ENCODE measurements at regions not wholly inside any gene's neighbourhood (a gene's known extent, or its start where the extent isn't known, plus 50 kb on each side); places are given as distances from the start of the nearest gene placed in this dataset.
"Not testable (repeated sequence)": the region's sequence is repeated elsewhere in the genome, so short reads cannot be mapped to it uniquely, and the experiment has no call there.

DNA sequence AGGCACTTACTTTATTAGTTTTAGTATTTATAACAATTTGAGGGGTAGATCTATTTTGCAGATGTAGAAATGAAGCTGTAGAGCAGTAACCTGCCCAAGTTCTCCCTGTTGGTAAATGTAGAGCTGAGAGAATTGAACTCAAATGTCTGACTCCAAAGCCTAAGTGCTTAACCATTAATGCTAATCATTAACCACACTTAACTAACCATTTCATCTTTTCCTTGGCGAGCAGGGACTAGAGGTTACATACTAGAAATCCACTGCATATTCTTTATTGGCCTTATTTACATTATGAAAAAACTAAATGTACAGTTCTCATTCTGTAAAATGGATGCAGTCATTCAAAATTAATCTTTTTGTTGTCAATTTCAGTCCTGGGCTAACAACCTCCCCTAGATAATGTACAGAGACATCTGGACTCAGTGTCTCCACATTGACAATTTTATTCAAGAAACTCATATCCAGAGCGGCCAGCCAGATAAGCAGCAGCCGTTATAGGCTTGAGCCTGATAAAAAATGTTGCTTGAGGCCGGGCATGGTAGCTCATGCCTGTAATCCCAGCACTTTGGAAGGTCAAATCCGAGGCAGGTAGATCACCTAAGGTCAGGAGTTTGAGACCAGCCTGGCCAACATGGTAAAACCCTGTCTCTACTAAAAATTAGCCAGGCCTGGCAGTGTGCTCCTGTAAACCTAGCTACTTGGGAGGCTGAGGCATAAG lies 76.7 kb upstream of the PICALM start:
- no peak for DNase-seq

DNA sequence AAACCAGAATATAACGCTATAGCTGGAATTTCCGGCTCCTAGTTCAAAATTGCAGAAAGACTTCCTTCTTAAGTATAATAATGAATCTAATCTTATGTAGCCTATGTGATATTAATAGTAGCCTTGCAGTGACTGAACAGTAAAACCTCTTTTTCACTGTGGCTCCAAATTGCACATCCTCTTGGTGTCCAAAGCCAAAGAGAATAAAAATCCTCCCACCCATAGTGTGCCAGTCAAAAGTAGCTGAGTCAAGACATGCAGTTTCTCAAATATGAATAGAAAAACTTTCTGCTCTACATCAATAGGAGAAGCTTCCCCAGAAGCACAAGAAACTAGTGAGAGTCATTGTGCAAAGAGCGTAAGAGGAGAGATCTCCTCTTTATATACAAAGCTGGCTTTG lies 76.0 kb upstream of the PICALM start:
- DNase-seq: no peak

DNA sequence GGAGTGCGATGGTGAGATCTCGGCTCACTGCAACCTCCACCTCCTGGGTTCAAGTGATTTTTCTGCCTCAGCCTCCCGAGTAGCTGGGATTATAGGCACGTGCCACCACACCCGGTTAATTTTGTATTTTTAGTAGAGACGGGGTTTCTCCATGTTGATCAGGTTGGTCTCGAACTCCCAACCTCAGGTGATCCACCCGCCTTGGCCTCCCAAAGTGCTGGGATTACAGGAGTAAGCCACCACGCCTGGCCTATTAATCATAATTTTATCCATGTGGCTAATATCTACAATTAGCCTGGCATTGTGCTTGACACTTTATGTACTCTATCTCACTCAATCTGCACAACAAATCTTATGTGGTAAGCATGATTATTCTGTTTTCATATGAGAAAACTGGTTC lies 75.2 kb upstream of the PICALM start:
- not testable (repeated sequence) for DNase-seq

DNA sequence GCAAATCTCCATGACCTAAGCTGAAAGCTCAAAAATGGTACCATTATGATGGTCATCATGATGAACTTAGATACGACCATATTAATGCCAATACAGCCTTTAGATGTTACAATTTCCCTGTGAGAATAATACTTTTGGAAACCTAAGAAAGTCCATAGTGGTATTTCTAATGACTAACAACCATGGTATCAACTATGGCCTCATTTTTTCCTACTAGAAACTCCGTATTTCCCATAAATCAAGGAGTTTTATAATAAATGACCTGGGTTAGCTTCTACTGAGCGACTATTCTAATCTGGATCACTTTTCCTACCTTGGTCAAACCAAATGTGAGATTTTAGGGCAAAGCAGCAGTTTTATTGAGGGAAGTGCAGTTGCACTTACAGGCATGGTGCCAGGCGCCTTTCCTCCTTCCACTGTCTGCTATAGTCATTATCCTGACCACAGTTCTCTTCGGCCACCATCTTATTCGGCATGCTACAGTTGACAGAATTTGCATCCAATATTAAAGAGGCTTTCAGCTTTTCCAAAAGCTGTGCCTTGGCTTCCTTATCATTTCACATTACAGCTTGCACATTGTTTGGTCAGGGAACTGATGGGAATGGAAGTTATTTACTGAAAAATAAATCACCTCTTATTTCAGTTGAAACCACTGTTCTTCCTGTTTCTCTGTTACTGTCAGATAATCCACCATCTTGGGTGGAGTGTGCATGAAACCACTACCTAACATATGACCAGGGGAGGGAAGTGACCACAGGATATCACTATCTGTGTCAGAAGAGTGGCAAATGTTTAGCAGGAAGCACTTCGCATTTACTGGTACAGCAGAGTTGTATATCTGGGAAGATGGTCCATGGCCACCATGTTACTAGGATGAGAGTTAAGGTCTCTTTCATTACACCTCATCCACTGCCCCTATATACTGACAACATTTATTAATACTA lies 74.5 kb upstream of the PICALM start:
- no peak for DNase-seq

DNA sequence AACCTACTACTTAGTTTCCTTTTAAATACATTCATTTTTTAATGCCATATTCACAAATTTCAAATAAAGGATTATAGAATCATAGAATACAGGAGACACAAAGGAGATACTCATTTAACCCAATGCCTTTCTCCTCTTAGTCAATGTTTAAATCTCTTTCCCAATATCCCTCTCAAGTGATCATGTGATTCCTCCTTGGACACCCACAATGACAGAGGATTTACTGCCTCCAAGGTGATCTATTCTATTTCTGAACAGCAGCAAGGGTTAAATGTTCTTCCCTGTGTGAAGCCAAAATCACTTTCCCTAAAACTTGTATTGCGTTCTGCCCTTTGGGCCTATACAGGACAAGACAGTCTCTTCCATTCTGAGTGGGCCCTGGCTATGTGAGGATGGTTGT lies 73.3 kb upstream of the PICALM start:
- no peak for DNase-seq

DNA sequence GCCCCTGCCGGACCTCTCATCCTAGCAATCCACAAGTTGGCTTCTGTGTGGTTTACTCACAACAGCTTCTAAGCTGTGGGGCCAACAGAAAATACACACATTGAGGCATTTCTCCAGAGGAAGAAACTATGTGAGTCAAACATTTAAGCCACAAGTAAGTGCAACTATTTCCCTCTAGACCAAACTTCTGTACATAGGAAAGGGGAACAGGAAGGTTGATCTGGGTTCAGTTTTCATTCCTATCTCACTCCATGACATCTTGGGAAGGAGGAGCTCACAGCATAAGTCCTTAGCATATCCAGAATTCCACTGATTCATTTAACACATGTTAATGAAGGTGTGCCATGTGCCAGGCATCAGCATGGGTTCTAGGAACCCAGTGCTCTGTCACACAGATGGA lies 72.8 kb upstream of the PICALM start:
- DNase-seq: no peak

DNA sequence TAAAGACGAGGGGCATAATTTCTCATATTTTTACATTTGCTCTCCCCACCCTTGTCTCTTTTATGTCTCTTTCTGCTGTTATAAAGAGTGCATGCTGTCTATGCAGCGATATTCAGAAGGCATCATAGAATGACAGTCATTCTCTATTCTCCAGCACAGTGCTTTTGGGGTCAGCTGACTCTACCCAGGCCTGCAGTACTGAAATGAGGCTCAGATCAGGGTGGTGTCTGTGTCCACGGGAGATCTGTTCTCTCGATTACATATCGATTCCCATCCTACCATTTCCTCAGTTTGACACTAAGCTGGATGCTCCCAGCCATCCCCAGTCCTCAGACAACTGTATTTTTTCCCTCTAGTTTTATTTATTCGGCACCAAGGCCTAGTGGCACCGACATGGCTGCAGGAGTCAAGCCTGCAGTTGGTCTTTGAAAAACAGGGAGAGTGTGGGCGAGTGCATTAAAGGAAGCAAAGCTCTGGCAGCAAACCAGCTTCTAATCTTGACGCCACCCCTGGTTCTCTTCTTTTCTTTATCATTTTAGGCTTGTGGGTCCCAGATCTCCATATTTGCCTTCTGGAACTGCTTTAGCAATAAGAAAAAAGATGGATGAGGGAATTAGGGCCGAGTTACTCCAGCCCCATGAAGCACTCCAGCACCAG lies 71.6 kb upstream of the PICALM start:
- no peak for DNase-seq

DNA sequence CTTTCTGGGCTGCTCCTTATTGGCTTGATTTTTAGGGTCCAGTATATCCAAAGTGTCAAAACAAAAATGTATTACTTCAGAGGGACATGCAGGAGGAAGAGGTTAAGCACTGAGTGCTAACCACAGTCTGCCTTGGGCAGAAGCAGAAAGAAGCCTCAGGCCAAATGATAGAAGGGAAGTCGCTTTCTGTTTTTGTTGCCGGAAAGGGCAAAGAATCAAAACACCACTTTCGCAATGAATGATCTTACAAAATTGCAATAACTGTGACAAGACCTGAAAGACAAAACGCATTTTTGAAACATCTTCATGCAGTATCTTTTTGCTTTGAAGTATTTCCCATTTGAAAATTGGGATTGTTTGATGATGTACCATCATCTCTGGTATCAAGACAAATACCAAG lies 70.1 kb upstream of the PICALM start:
- DNase-seq: no peak

DNA sequence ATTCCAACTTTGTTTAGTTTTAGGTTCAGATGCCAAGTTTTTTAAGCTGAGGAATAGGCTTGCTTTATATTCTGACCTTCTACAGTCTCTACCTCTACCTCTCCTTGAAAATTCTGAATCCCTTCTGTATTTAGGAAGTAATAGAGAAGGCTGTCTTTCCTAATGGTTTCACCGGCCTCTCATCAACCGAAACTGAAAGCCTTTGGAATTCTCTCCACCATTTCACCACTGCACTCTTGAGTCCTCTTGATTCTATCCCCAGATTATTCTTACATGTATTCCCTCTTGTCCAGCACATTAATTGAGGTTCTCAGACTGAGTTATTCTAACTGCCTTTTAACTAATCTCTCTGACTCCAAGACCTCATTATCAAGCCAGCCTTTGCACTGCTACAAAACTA lies 67.7 kb upstream of the PICALM start:
- no peak for DNase-seq

DNA sequence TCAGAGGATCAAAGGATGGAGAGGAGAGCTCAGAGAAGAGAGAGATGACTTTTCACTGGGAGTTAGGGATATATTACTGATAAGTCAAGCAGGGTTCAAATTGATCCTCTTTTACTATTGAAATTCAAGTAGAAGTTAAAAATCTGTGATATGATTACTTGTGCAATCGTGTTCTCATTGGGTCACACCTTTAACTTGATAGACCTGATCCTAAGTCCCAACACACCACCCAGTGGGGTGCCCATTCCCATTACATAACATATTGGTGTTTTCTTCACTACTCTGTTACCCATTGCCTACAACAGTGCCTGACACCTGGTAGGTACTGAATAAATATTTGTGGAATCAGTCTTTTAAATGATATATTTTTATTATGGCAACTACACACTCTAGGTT lies 66.4 kb upstream of the PICALM start:
- no peak for DNase-seq

DNA sequence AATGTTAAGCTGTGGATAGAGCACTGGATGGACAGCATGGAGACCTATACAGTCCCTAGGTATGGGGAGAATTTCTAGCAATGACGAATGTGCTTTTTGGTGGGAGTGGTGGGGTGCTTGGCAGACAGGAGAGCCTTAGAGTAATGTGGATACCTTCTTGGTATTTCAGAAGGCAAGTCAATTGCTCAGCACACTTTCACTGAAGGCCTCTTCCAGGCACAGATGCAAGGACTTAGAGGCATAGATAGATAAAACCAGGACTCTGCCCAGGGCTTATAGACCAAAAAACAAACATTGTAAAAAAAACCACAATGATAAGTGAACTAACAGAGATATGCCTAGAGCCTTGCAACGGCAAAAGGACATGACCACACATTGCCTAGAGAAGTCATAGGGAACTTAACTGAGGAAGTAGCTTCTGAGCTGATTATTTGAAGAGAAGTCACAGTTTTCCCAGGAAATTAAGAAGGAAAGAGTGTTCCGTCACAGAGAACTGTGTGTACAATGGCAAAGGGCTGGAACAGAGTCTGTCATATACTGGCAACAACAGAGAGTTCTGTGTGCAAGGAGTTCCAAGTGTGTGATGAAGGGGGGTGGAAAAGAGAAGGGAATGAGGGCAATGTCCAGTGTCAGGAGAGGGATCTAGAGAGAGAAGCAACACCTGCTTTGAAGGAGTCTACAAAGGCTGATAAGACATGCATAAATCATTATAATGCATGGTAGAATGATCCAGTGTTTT lies 65.9 kb upstream of the PICALM start:
- DNase-seq: no peak

DNA sequence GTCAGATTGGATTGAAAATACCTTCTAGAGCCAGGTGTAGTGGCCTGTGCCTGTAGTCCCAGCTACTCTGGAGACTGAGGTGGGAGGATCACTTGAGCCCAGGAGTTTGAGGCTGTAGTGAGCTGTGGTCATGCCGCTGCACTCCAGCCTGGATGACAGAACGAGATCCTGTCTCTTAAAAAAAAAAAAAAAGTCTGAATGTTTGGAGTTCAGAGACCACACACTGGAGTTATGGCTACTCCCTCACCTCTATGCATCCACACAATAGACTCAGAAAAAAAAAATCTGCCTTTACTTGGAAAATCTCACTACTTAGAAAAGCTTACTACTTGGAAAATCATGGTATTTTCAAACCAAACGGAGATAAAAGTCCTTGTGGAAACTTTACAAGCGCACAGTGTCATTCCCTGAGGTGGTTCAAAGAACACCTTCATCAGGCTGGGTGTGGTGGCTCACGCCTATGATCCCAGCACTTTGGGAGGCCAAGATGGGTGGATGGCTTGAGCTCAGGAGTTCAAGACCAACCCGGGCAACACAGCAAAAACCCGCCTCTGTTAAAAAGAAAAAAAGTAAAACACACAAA lies 63.9 kb upstream of the PICALM start:
- no peak for DNase-seq

DNA sequence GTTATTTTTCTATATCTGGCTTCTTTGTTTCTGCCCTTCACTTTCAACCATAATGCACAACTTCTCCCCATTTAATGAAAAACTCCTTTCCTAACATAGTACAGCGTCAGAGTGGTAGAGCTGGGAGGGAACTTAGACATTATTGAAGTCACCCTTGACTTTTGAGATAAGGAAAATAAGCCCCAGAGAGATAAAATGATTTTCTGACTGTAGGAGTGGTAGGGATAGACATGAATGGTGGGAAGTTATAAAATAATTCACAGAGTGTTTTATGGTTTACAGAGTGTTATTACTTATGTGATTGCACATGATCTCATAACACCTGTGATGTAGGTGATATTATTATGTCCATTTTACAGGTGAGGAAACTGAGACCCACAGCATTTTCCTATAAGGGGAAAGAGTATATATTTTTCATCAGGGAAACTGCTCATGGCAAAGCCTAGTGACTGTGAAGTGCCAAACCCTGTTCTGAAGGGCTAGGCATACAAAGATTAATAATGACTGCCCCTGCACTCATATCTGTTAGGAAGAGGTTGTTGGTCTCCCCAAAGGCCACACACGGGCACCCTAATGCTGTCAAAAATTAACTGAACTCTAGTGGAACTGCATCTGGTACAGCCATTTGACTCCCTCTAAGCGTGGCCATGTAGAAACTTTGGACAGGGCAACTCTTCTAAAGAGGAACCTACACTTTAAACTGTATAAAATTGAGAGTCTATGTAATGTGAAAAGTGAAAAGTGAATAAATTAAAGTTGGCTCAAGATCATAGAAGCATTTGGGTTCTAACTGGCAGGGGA lies 61.1 kb upstream of the PICALM start:
- DNase-seq: no peak

DNA sequence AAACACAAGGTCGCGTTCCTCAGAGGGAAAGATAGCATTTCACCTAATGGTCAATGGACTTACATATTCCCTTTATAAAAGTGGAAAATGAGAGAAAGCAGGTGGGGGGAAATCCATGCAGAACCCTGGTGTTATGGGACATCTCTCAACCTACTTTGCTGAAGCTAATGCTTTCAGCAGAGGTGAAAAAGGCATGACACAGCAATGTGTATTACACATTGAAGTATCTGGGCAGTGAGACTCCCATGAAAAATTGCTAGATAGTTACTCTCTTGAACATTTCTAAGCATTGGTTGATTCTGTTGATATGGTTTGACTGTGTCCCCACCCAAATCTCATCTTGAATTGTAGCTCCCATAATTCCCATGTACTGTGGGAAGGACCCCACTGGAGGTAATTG lies 60.0 kb upstream of the PICALM start:
- DNase-seq: no peak

DNA sequence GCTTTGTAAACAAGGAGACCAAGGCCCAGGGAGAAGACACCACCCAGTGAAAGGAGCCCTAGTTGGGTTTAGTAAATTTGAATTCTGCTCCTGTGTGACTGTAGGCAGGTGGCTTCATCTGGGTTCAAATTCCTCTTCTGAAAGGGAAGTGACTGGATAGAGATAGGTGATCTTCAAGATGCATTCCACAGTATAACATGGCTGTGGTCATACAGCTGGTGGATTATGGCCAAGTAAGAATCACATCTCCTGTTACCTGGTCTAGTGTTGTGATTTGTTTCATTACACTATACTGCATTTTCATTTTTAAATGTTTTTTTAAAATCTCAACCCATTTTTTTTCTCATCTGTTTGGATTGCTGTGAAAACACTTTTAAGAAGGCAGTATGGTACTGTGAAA lies 58.0 kb upstream of the PICALM start:
- DNase-seq: no peak

DNA sequence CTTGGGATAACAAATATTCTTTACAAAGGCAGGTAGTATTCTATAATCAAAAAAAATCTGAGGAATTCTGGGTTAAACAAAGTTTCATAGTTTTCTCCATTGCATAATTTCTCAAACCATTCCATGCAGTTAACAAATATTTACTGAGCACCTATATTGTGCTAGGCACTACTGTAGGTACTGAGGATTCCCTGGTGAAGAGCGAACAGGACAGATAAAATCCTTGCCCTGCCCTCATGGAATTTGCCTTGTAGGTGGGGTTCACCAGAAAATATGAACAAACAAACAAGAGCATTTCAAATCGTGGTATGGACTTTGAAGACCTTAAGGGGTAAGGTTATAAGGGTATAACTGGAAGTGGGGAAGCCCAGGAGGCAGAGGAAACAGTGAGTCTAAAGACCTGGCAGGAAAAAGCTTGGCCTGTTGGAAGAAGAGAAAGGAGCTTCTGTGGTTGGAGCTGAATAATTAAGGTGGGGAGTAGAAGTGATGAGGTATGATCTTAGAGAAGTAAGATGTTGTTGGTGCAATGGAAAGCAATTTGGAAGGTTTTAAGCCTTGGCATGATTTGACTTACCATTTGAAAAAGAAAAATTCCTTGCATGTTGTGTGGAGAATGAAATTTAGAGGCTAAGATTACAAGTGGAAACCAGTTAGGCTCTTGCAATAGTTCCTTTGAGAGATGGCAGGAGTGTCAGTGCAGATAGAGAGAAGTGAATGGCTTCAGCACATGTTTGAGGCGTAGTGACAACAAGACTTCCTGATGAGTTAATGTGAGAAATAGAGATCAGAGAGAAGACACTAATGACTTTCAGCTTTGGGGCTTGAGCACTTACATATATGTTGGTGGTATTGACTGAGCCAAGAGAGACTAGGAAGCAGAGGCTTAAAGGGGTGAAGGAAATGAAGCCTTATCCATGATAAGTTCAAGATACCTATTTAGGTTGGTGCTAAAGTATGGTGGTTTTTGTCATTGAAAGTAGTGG lies 55.7 kb upstream of the PICALM start:
- DNase-seq: no peak

DNA sequence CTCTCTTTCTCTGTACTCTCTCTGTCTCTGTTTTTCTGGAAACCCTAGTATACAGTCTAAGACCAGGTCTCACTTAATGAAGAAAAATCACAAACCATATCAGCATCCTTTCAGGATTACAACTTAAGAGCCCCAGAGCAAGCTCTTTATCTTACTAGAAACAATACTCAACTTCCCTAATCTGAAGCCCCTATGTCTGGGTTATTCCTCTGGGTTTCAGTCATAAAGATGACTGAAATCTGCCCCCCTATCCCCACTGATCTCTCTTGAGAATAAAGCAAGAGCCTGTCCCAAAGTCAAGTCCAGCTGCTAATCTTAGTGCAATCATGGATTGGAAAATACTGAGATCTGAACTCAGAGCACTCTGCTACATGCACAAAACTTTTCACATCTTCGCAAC lies 53.9 kb upstream of the PICALM start:
- no peak for DNase-seq

DNA sequence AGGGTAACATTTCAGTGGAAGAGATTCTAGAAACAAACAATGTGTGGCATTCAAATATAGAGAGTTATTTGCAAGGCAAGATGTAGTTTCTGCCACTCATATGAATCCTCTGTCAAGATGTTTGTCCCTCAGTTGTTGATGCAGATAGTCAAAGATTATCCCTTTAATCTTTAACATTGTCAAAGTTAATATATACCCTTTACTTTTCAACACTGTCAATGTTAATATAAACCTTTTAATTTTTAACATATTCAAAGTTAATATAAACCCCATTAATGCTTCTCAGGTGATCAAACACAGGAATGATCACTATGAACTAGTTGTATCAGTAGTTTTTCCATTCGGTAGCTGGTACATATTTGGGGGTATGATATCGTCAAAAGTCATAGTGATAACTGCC lies 51.9 kb upstream of the PICALM start:
- no peak for DNase-seq

DNA sequence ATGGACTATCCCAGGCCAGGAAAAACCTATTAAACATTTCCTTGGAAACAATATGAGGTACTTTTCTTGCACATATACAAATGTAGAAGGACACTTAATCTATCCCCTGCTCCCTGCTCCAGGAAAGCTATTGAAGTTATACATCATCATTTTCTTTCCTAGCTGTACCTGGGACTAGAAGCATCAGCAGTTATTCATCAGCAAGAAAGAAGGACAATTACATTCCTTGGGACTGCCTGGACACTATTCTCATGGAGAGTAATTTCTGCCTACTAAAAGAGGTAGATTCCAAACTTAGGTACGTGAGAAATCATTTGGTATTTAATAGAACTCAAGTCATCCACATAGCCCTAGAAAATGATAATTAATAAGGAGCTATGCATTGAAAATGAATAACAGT lies 51.0 kb upstream of the PICALM start:
- no peak for DNase-seq

DNA sequence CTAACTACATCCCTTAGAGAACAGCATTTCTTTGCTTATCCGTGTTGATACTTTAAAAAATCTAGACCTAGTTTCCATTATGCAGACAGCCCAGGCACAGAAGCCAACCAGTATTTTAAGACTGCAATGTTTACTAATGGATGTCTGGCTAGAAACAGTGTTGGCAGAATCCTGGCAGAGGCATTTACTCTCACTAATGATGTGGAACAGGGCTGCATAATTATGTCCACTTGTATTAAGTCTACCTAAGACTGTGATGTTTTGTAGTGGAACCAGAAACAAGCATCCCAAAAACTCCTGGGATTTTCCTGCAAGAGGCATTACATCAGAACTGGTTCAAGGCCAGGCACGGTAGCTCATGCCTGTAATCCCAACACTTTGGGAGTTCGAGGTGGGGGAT lies 50.2 kb upstream of the PICALM start:
- DNase-seq: no peak
